Spinal cord (tissue), 9 donors: ENCODE measurements at regions not wholly inside any gene's neighbourhood (a gene's known extent, or its start where the extent isn't known, plus 50 kb on each side); places are given as distances from the start of the nearest gene placed in this dataset.

Experiments
- DNase-seq, 6 donors: peaks; one replicate each; pipeline versions ENCODE4 v3.0.0 to v3.0.0-alpha.2; 2013 to 2015; ENCODE audit warnings: low spot score in 6 of 6, low read depth in 4 of 6
- H3K27ac ChIP-seq: one replicate; pipeline ENCODE4 v1.5.1; 2013; ENCODE audit warnings: low read depth, low read length, control low read depth
- H3K27me3 ChIP-seq: one replicate; pipeline ENCODE4 v1.6.1; 2013; ENCODE audit warnings: low read length; ENCODE audit not compliant: control insufficient read depth, insufficient read depth
- H3K36me3 ChIP-seq: one replicate; pipeline ENCODE4 v1.6.1; 2013; ENCODE audit warnings: low read length; ENCODE audit not compliant: control insufficient read depth, insufficient read depth
- H3K4me1 ChIP-seq: one replicate; pipeline ENCODE4 v1.6.1; 2013; ENCODE audit warnings: low read length; ENCODE audit not compliant: control insufficient read depth, insufficient read depth
- H3K4me3 ChIP-seq: one replicate; pipeline ENCODE4 v1.5.1; 2013; ENCODE audit warnings: low read depth, low read length, control low read depth
- H3K9me3 ChIP-seq: one replicate; pipeline ENCODE4 v1.6.1; 2013; ENCODE audit warnings: low read length; ENCODE audit not compliant: control insufficient read depth, insufficient read depth
- WGBS: methylation state at CpG from one replicate; pipeline ENCODE4 v1.1.5; 2013; ENCODE audit warnings: missing lambda C conversion rate; ENCODE audit not compliant: insufficient coverage; 5-methylcytosine and 5-hydroxymethylcytosine counted together
- donor health status: healthy.

- Histone ChIP-seq H3K27me3 (no peaks in the 10 kb centered on the region), H3K9me3 (no peaks in the 10 kb centered on the region), H3K4me3 (no peak overlapping the region), H3K27ac (no peak overlapping the region), H3K36me3 (no peaks in the 10 kb centered on the region), H3K4me1 (peaks cover 14% of the 10 kb centered on the region)
- DNase-seq: no peak
- 89% methylated on average over 7 of the region's 7 CpGs for WGBS
Measured at GRCh38 chr1:5794279-5794678, 197.9 kb downstream of the NPHP4 start.

- no peaks in the 10 kb centered on the region for H3K27me3 ChIP-seq
- H3K27ac ChIP-seq: no peak overlapping the region
- no peaks in the 10 kb centered on the region for H3K9me3 ChIP-seq
- H3K4me3 ChIP-seq: no peak overlapping the region
- H3K4me1 ChIP-seq: peaks cover 14% of the 10 kb centered on the region
- 76% methylated on average over 3 of the region's 4 CpGs for WGBS
- DNase-seq: no peak
- H3K36me3 ChIP-seq: no peaks in the 10 kb centered on the region
Measured at GRCh38 chr1:5793516-5793915, 198.7 kb downstream of the NPHP4 start.

GRCh38 chr1:5781079-5781478, 211.1 kb downstream of the NPHP4 start:
- no peak overlapping the region for H3K27ac ChIP-seq
- H3K36me3 ChIP-seq: no peaks in the 10 kb centered on the region
- no peaks in the 10 kb centered on the region for H3K9me3 ChIP-seq
- WGBS: 88% methylated on average over 4 of the region's 6 CpGs
- no peak for DNase-seq
- no peaks in the 10 kb centered on the region for H3K4me1 ChIP-seq
- no peaks in the 10 kb centered on the region for H3K27me3 ChIP-seq
- no peak overlapping the region for H3K4me3 ChIP-seq

GRCh38 chr1:5780324-5780716, 211.9 kb downstream of the NPHP4 start:
- H3K36me3 ChIP-seq: no peaks in the 10 kb centered on the region
- DNase-seq: no peak
- no peak overlapping the region for H3K4me3 ChIP-seq
- no peak overlapping the region for H3K27ac ChIP-seq
- H3K9me3 ChIP-seq: no peaks in the 10 kb centered on the region
- H3K27me3 ChIP-seq: no peaks in the 10 kb centered on the region
- no peaks in the 10 kb centered on the region for H3K4me1 ChIP-seq
- 91% methylated on average over 3 of the region's 4 CpGs for WGBS

- H3K9me3 ChIP-seq: no peaks in the 10 kb centered on the region
- H3K27me3 ChIP-seq: no peaks in the 10 kb centered on the region
- WGBS: 88% methylated on average over 24 of the region's 24 CpGs
- H3K4me1 ChIP-seq: no peaks in the 10 kb centered on the region
- H3K27ac ChIP-seq: no peak overlapping the region
- no peak overlapping the region for H3K4me3 ChIP-seq
- no peak for DNase-seq
- H3K36me3 ChIP-seq: no peaks in the 10 kb centered on the region
Measured at GRCh38 chr1:5779608-5780323, 212.5 kb downstream of the NPHP4 start.

GRCh38 chr1:5776035-5776550, 216.1 kb downstream of the NPHP4 start:
- H3K27ac ChIP-seq: no peak overlapping the region
- H3K27me3 ChIP-seq: no peaks in the 10 kb centered on the region
- peaks cover 11% of the 10 kb centered on the region for H3K4me1 ChIP-seq
- DNase-seq: peak in 1 of 6 donors; percentile 67
- no peaks in the 10 kb centered on the region for H3K36me3 ChIP-seq
- no peaks in the 10 kb centered on the region for H3K9me3 ChIP-seq
- 58% methylated on average over 9 of the region's 12 CpGs for WGBS
- no peak overlapping the region for H3K4me3 ChIP-seq

- no peaks in the 10 kb centered on the region for H3K36me3 ChIP-seq
- peaks cover 20% of the 10 kb centered on the region for H3K4me1 ChIP-seq
- 52% methylated on average over 6 of the region's 6 CpGs for WGBS
- no peak overlapping the region for H3K27ac ChIP-seq
- H3K27me3 ChIP-seq: no peaks in the 10 kb centered on the region
- H3K9me3 ChIP-seq: no peaks in the 10 kb centered on the region
- peak in 1 of 6 donors; percentile 55 for DNase-seq
- no peak overlapping the region for H3K4me3 ChIP-seq
Measured at GRCh38 chr1:5774019-5774418, 218.2 kb downstream of the NPHP4 start.

- no peak overlapping the region for H3K4me3 ChIP-seq
- 94% methylated on average over 2 of the region's 2 CpGs for WGBS
- no peaks in the 10 kb centered on the region for H3K27me3 ChIP-seq
Measured at GRCh38 chr1:5771788-5772187, 220.4 kb downstream of the NPHP4 start.

GRCh38 chr1:5770981-5771765, 221.1 kb downstream of the NPHP4 start:
- H3K27me3 ChIP-seq: no peaks in the 10 kb centered on the region
- no peaks in the 10 kb centered on the region for H3K36me3 ChIP-seq
- H3K9me3 ChIP-seq: no peaks in the 10 kb centered on the region
- peaks cover 23% of the 10 kb centered on the region for H3K4me1 ChIP-seq
- WGBS: 36% methylated on average over 22 of the region's 23 CpGs
- no peak overlapping the region for H3K27ac ChIP-seq
- DNase-seq: peak in 2 of 6 donors; percentile 66 to 87
- no peak overlapping the region for H3K4me3 ChIP-seq

More at GRCh38 chr1:5771788-5772187, 220.4 kb downstream of the NPHP4 start:
- Histone ChIP-seq H3K9me3 (no peaks in the 10 kb centered on the region), H3K27ac (no peak overlapping the region), H3K36me3 (no peaks in the 10 kb centered on the region), H3K4me1 (peaks cover 20% of the 10 kb centered on the region)
- no peak for DNase-seq
